Psoas muscle (tissue), 7 donors: ENCODE measurements at regions not wholly inside any gene's neighbourhood (a gene's known extent, or its start where the extent isn't known, plus 50 kb on each side); places are given as distances from the start of the nearest gene placed in this dataset.

Experiments
- ATAC-seq, 4 donors: fragments of 200-7000 bp; cut with Tn5 transposase; one replicate each; pipeline ENCODE4 v1.9.1; 2020; ENCODE audit warnings: moderate library complexity in 3 of 4, mild to moderate bottlenecking in 2 of 4
- DNase-seq, 2 donors: peaks; one replicate each; pipeline ENCODE4 v3.0.0-alpha.2; 2020
- H3K27ac ChIP-seq: fragments of 200-600 bp; one replicate; pipeline ENCODE4 v1.8.0; 2022
- H3K27me3 ChIP-seq, 3 donors: fragments of 200-600 bp in 1 of 3; one replicate each; pipeline versions ENCODE4 v1.6.1 to v1.8.0; 2013 to 2022; ENCODE audit warnings: low read length in 2 of 3, mild to moderate bottlenecking in 2 of 3, moderate library complexity in 1 of 3; ENCODE audit not compliant: insufficient read depth in 3 of 3
- H3K36me3 ChIP-seq, 2 donors: fragments of 200-600 bp in 1 of 2; one replicate each; pipeline versions ENCODE4 v1.6.1 to v1.8.0; 2013 to 2022; ENCODE audit warnings: low read depth in 1 of 2, mild to moderate bottlenecking in 1 of 2, moderate library complexity in 1 of 2; ENCODE audit not compliant: insufficient read depth in 1 of 2
- H3K4me1 ChIP-seq: fragments of 200-600 bp; one replicate; pipeline ENCODE4 v1.8.0; 2022
- H3K4me3 ChIP-seq: fragments of 200-600 bp; one replicate; pipeline ENCODE4 v1.8.0; 2022; ENCODE audit warnings: mild to moderate bottlenecking
- H3K9me3 ChIP-seq: fragments of 200-600 bp; one replicate; pipeline ENCODE4 v1.8.0; 2022
- CTCF ChIP-seq: fragments of 200-600 bp; IDR thresholded peaks from one replicate; pipeline ENCODE4 v1.8.0; 2022; ENCODE audit warnings: antibody characterized with exemption
- WGBS, 3 donors: extraction: QIAGEN DNeasy Blood & Tissue Kit; methylation state at CpG; one replicate each; pipeline versions ENCODE4 v1.1.6 to v1.1.7; 2013; 5-methylcytosine and 5-hydroxymethylcytosine counted together
- intact Hi-C, 2 donors: fragments of 100-400 bp; cut with DNase I; formaldehyde crosslinking; loops; one replicate each; pipeline versions ENCODE4 v1.11.0 to v1.14.2; 2022
- donor health status: healthy with polysubstance abuse.
- donor health status: DM: no; HTN: no; CAD: no; lungs with moderate emphysema.
- donor health status: Bipolar disorder and iron deficiency.
- donor health status: healthy.
- donor health status: DM: yes; HTN: yes; CAD: no.
- donor health status: DM: no; HTN: no; CAD: no.
- donor health status: DM: yes; HTN: yes; CAD: no.

GRCh38 chr1:188700116-188700515 is 1777.5 kb downstream of the BRINP3 start:
- ATAC-seq: no peak
- no peaks in the 10 kb centered on the region for H3K9me3 ChIP-seq
- H3K4me3 ChIP-seq: no peak overlapping the region
- TF ChIP-seq CTCF: no peak
- 93 to 97% (median 93%) methylated on average over 2 of the region's 2 CpGs for WGBS, 3 donors
- no peaks in the 10 kb centered on the region for H3K27me3 ChIP-seq
- H3K36me3 ChIP-seq: no peaks in the 10 kb centered on the region
- H3K4me1 ChIP-seq: no peaks in the 10 kb centered on the region
- intact Hi-C loops: no loop called here
- no peak for DNase-seq
- no peak overlapping the region for H3K27ac ChIP-seq

DNA sequence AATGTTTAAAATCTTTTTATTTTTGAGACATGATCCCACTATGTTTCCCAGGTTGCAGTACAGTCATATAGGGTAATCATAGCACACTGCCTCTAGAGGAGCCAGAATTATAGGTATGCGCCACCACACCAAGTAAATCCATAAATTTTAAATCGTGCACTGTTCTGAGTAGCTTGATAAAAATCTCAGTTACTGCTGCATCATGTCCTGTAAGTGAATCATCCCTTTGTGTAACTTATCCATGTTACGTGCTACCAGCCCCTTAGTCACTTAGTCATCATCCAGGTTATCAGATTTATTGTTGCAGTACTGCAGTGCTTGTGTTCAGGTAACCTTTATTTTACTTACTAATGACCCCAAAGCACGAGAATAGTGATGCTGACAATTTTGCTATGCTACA is 1770.9 kb downstream of the BRINP3 start:
- Histone ChIP-seq H3K9me3 (no peaks in the 10 kb centered on the region), H3K4me3 (no peak overlapping the region), H3K4me1 (no peaks in the 10 kb centered on the region), H3K27ac (no peak overlapping the region), H3K36me3 (no peaks in the 10 kb centered on the region), H3K27me3 (no peaks in the 10 kb centered on the region)
- intact Hi-C loops: no loop called here
- ATAC-seq: no peak
- TF ChIP-seq CTCF: no peak
- no peak for DNase-seq
- WGBS, 3 donors: 77 to 85% (median 80%) methylated on average over 4 of the region's 4 CpGs

GRCh38 chr1:188708795-188709535 is 1768.7 kb downstream of the BRINP3 start:
- Histone ChIP-seq H3K36me3 (no peaks in the 10 kb centered on the region), H3K27ac (no peak overlapping the region), H3K4me3 (no peak overlapping the region), H3K4me1 (no peaks in the 10 kb centered on the region), H3K27me3 (no peaks in the 10 kb centered on the region), H3K9me3 (no peaks in the 10 kb centered on the region)
- intact Hi-C loops: no loop called here
- ATAC-seq (no peak), DNase-seq (no peak)
- 25 to 35% (median 30%) methylated on average over 4 of the region's 4 CpGs for WGBS, 3 donors
- no peak for TF ChIP-seq CTCF

GRCh38 chr1:188715566-188715965 is 1762.1 kb downstream of the BRINP3 start:
- Histone ChIP-seq H3K9me3 (no peaks in the 10 kb centered on the region), H3K27me3 (no peaks in the 10 kb centered on the region), H3K4me3 (no peak overlapping the region), H3K27ac (no peak overlapping the region), H3K36me3 (no peaks in the 10 kb centered on the region), H3K4me1 (no peaks in the 10 kb centered on the region)
- intact Hi-C loops: no loop called here
- ATAC-seq (no peak), DNase-seq (no peak)
- 59 to 76% (median 60%) methylated on average over 1 of the region's 1 CpG for WGBS, 3 donors
- no peak for TF ChIP-seq CTCF

- WGBS, 3 donors: 65 to 72% (median 66%) methylated on average over 3 of the region's 3 CpGs
- TF ChIP-seq CTCF: no peak
- intact Hi-C loops: no loop called here
Measured at GRCh38 chr1:188719735-188720134, 1757.9 kb downstream of the BRINP3 start.

More at GRCh38 chr1:188719735-188720134, 1757.9 kb downstream of the BRINP3 start:
- no peak for DNase-seq
- Histone ChIP-seq H3K4me3 (no peak overlapping the region), H3K4me1 (no peaks in the 10 kb centered on the region), H3K27me3 (no peaks in the 10 kb centered on the region), H3K36me3 (no peaks in the 10 kb centered on the region), H3K27ac (no peak overlapping the region), H3K9me3 (no peaks in the 10 kb centered on the region)
- no peak for ATAC-seq
